Activated CD8-positive, alpha-beta memory T cell treated with anti-CD3 and anti-CD28 coated beads, Interleukin-2, amount 50 U/mL, for 48 hours (primary cell): ENCODE measurements at regions not wholly inside any gene's neighbourhood (a gene's known extent, or its start where the extent isn't known, plus 50 kb on each side); places are given as distances from the start of the nearest gene placed in this dataset.
"Not testable (repeated sequence)": the region's sequence is repeated elsewhere in the genome, so short reads cannot be mapped to it uniquely, and the experiment has no call there.

Experiments
- DNase-seq: peaks from one replicate; pipeline ENCODE4 v3.0.0-alpha.2; 2020

DNA sequence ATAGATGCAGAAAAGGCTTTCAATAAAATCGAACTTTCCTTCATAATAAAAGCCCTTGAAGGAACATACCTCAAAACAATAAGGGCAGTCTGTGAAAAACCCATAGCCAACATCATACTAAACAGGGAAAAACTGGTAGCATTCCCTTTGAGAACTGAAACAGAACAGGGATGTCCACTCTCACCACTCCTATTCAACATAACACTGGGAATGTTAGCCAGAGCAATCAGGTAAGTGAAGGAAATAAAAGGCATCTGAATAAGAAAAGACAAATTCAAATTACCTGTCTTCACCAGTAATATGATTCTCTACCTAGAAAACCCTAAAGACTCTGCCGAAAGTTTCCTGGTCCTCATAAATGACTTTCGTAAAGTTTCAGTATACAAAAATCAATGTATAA lies 861.0 kb upstream of the VRK2 start:
- no peak for DNase-seq

- DNase-seq = no peak
Observed at GRCh38 chr2:57190007-57190406, 856.6 kb upstream of the VRK2 start.

- DNase-seq = no peak
Observed at GRCh38 chr2:57199663-57200062, 846.9 kb upstream of the VRK2 start.

- no peak for DNase-seq
Observed at GRCh38 chr2:57204364-57204763, 842.2 kb upstream of the VRK2 start.

DNA sequence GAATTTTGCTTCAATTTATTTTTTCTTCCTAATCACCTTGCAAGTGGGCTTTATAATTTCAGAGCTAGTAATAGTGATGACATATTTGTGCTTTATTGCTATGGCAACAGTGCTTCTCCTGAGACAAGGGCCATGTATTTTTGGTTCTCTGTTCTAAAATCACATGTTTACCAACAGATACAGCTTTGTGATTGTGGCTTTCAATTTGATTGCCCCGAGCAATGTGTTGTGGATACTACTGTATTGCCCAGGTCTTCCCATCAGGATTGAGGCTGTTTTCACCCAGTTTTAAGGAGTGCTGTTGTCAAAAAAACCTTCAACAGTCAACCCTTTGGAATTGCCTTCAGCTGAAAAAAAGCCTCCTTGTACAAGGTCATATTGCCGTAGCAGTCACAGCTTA lies 841.4 kb upstream of the VRK2 start:
- no peak for DNase-seq

- DNase-seq = no peak
Observed at GRCh38 chr2:57207191-57207590, 839.4 kb upstream of the VRK2 start.

DNA sequence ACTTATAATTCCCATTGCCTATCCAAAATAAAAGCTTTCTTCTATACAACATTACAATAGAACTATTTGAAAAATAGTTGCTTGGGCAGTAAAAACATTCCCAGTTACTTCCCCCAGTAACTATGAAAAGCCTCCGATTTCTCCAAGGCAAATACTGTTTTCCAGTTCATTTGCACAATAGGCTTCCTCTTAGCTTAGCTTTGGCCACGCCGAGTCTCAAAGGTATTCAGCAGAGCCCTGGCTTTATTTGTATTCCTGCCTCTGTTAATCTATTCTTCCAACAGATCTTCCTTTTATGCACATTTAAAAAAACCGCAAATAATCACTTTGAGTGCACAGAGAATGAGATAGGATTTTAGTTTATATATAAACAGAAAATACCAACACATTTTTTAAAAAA lies 836.8 kb upstream of the VRK2 start:
- no peak for DNase-seq

DNA sequence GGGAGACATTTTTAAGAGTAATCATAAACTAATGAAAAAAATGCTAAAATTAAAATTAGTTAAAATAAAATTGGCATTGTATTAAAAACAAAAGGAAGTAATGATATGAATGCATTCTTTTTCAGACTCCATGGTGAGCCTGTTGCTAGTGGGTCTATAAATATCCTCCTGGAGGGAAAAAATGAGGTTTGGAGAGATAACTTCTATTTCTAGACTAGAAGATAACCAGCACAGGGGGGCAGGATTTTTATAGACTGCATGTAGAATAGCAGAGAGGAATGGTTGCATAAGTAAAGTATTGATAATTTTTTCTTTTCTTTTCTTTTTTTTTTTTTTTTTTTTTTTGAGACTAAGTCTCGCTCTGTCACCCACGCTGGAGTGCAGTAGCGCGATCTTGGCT lies 835.8 kb upstream of the VRK2 start:
- DNase-seq = no peak

- no peak for DNase-seq
Observed at GRCh38 chr2:57217013-57217412, 829.6 kb upstream of the VRK2 start.

GRCh38 chr2:57218206-57218605 lies 828.4 kb upstream of the VRK2 start:
- no peak for DNase-seq

DNA sequence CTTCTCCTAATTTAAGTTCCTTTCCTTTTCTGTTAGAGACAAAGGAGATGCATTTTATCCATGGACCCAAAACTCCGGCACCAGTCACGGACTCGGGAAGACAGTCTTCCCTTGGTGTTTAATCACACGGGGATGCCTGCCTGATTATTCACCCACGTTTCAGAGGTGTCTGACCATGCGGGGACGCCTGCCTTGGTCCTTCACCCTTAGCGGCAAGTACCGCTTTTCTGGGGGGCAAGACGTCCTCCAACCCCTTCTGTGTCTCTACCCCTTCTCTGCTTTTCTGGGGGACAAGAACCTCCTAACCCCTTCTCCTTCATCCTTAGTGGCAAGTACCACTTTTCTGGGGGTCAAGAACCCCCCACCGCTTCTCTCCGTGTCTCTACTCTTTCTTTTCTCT lies 816.9 kb upstream of the VRK2 start:
- DNase-seq = not testable (repeated sequence)

DNA sequence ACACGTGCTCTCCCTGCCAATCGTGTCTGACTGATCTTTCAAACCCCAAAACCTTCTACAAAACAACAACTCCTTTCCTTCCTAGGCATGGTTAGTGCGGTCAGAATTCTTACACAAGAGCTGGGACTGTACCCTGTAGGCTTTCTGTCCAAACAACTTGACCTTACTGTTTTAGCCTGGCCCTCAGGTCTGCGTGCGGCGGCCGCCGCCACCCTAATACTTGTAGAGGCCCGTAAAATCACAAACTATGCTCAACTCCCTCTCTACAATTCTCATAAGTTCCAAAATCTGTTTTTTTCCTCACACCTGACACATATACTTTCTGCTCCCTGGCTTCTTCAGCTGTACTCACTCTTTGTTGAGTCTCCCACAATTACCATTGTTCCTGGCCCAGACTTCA lies 814.3 kb upstream of the VRK2 start:
- DNase-seq = not testable (repeated sequence)

DNA sequence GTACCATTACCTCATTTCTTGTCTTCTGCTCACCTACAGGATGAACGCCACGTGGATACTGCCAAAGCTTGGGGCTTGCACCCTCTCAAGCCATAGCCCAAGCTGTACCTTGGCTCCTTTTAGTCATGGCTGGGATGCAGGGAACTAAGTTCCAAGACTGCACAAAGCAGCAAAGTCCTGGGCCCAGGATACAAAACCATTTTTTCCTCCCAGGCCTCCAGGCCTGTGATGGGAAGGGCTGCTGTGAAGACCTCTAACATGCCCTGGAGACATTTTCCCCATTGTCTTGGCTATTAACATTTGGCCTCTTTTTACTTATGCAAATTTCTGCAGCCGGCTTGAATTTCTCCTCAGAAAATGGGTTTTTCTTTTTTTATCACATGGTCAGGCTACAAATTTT lies 795.1 kb upstream of the VRK2 start:
- DNase-seq = not testable (repeated sequence)

DNA sequence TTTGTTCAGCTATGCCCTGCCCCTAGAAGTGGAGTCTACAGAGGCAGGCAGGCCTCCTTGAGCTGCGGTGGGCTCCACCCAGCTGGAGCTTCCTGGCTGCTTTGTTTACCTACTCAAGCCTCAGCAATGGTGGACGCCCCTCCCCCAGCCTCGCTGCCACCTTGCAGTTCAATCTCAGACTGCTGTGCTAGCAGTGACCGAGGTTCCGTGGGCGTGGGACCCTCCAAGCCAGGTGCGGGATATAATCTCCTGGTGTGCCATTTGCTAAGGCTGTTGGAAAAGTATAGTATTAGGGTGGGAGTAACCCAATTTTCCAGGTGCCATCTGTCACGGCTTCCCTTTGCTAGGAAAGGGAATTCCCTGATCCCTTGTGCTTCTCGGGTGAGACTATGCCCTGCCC lies 770.2 kb upstream of the VRK2 start:
- not testable (repeated sequence) for DNase-seq

- DNase-seq = no peak
Observed at GRCh38 chr2:57278451-57278850, 768.2 kb upstream of the VRK2 start.

DNA sequence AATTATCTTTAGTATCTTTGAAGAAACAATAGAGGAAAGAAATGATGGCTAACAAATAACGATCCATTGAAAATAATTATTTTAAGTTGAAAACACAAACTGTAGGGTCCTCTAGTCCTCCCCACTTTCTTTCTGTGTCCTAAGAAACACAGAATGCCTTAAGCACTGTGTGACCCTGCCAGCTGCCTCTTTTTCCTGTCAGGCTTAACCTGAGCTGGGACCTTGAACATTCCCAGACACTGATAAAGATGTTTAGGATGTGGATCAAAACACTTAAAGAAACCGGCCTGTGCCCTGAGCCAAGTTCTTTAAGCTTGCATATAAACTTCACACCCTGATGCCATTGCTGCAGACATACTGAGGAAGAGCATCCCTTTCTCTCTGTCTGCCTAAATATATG lies 755.4 kb upstream of the VRK2 start:
- DNase-seq = no peak

- DNase-seq = no peak
Observed at GRCh38 chr2:57296795-57297517, 749.6 kb upstream of the VRK2 start.

DNA sequence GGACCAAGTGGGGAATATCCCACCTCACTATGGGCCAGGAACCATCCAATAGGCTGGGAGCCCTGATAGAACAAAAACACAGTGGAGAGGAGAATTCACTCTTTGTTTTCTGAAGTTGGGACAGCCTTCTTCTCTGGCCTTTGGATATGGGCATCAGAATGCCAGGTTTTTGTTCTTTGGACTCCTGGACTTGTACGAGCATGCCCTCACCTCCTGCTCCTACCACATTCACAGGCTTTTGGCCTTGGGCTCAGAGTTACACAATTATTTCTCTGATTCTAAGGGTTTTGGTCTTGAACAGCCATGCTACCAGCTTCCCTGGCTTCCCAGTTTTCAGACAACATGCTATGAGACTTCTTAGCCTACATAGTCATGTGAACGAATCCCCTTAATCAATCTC lies 732.9 kb upstream of the VRK2 start:
- DNase-seq = no peak

DNA sequence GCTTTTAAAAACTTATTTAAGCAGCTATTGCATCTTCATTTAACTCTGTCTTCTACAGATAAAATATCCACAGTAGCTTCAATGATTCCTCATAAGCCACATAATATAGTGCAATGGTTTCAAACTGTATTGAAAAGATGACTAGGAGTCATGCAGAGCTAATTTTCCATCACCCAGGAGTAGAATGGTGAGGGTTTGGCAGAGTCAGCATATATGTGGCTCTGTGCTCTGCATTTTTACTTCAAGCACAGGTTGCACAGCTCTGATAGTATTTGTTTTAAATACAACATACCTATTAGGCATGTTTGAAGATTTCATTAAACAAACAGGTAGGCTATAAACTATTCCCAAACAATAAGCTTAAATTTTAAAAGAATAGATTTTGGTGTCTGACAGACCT lies 731.9 kb upstream of the VRK2 start:
- DNase-seq = no peak

- DNase-seq = no peak
Observed at GRCh38 chr2:57330447-57330846, 716.2 kb upstream of the VRK2 start.

- no peak for DNase-seq
Observed at GRCh38 chr2:57333221-57333620, 713.4 kb upstream of the VRK2 start.

DNA sequence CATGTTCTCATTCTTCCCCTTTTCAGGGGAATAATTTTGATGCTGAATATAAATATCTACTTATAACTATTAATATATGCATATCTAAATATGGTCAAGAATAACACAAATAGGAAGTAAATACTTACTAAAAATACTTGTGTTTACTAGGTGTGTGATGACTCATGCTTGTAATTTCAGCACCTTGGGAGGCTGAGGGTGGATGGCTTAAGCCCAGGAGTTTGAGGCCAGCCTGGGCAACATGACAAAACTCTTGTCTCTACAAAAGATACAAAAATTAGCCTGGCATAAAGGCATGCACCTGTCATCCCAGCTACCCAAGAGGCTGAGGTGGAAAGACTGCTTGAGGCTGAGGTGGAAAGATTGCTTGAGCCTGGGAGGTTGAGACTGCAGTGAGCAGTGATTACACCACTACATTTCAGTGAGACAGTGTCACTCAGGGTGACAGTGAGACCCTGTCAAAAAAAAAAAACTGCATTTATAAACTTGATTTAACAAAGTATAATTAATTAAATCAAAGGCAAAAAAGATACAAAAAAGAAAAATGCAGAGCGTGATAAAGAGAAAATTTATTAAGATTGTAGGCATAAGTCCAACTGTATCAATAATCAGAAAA lies 703.1 kb upstream of the VRK2 start:
- no peak for DNase-seq

- no peak for DNase-seq
Observed at GRCh38 chr2:57368190-57368589, 678.4 kb upstream of the VRK2 start.

DNA sequence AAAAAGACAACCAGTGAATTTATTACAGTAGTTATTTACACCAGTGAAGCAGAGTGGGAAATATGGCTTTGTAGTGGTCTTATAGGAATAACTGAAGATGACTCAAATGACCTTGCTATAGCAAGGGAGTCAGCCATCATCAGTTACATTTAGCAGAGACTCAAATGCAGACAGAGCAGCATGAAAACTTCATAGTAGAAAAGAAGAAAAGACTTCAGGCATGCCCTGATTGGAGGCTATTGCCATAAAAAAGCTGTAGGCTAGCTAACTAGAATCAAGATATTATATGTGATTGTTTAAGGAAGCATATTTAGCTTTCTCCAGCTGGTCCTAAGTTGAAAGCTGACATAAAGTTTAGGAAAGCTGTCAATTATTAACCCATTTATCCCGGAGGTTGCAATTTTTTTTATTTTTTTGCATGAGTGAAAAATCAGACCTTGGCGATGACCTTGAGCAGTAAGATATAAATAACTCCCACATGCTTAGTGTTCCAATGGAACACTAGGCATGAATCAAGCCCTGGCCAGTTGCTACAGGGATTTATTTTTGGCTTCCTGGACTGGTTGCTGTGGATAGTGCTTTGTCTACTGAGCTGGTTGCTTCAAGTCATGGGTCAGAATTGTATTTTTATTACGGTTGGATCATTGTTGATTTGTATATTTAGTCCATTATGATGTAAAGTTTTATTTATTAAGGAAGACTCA lies 675.6 kb upstream of the VRK2 start:
- no peak for DNase-seq
